GM13977 (cell line): ENCODE measurements at regions not wholly inside any gene's neighbourhood (a gene's known extent, or its start where the extent isn't known, plus 50 kb on each side); places are given as distances from the start of the nearest gene placed in this dataset.

ENCODE experiments used
- DNase-seq: peaks from one replicate; pipeline ENCODE4 v3.0.0; 2012; ENCODE audit warnings: low spot score
- CTCF ChIP-seq: IDR thresholded peaks from 2 replicates; pipeline ENCODE4 v1.5.1; 2012; ENCODE audit warnings: mild to moderate bottlenecking, control low read depth; ENCODE audit not compliant: insufficient read depth; ENCODE audit errors: extremely low read depth, missing control alignments
- in situ Hi-C: fragments of 300-500 bp; cut with MboI; formaldehyde crosslinking; loops from one replicate; pipeline ENCODE4 v1.12.0; 2022; ENCODE audit warnings: low sequenced_read_pairs, low pct_unique_long_range_greater_than_20kb, mixed read lengths, inconsistent platforms; ENCODE audit not compliant: unreplicated experiment

DNA sequence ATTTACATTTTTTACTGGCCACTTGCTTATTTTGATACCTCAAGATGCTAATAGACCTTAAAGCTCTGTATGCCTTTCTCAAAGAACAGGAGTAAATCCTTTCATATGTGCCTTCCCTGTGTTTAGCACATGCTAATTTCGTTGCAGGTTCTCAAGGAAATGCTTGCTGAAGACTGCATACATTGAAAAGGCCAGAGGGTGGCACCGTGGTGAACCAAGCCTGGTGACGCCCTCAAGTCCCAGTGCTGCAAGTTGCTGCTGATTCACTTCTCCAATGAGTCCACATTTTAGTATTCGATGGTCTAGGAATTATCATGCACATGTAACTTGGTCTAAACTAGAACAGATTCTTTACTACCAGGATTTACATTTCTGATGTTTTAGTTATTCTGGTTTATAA lies 94.1 kb downstream of the CLDN17 start:
- no peak for DNase-seq
- in situ Hi-C loops, result no loop called here
- no peak for TF ChIP-seq CTCF

DNA sequence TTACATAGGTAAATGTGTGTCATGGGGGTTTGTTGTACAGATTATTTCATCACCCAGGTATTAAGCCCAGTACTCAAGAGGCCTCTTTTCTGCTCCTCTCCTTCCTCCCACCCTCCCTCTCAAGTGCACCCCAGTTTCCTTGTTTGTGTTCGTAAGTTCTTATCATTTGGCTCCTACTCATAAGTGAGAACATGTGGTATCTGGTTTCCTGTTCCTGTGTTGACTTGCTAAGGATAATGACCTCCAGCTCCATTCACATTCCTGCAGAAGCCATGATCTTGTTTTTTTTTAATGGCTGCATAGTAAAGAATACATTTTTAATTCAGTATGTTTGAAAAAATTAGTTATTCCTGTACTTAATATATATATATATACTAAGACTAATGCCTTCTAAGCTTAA lies 107.7 kb downstream of the CLDN17 start:
- no peak for TF ChIP-seq CTCF
- in situ Hi-C loops, result no loop called here
- DNase-seq, result no peak

GRCh38 chr21:30057108-30057507 lies 109.5 kb downstream of the CLDN17 start:
- no peak for DNase-seq
- no peak for TF ChIP-seq CTCF
- in situ Hi-C loops, result no loop called here

DNA sequence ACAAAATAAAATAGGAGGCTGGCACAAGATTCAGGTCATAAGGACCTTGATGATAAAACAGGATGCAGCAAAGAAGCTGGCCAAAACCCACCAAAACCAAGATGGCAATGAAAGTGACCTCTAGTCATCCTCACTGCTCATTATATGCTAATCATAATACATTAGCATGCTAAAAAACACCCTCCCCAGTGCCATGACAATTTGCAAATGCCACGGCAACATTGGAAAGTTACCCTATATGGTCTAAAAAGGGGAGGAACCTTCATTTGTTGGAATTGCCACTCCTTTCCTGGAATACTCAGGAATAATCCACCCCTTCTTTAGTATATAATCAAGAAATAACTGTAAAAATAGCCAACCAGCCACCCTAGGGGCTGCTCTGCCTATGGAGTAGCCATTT lies 108.8 kb upstream of the GRIK1 start:
- DNase-seq, result no peak
- TF ChIP-seq CTCF, result no peak
- in situ Hi-C loops, result no loop called here

DNA sequence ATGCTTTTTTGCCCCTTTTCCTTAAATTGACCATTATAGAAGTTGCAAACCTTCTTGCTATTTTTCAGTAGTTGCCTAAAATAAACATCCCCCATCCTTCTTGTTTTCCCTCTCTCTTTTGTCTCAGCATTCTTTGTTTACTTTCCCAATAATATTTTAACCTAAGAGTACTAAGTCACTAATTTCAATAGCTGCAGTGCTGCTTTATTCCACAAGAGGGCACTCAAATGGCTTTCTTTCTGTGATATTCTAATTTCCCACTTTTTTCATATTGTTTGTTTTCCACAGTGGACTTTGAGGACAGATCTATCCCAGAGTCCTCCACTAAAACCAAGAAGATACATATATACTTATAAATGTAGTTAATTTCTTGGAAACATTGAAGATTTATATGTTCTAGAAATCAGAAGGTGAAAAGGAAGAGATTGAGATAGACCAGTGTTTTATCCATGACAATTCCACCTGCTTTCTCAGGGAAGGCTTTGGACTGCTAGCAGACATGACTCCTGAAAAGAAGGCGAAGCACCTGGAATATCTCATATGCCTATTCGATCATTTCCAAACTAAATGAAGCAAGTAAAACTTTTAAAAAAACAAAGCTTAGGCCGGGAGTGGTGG lies 104.8 kb upstream of the GRIK1 start:
- peak; percentile 4 for DNase-seq
- in situ Hi-C loops, result no loop called here
- peak; percentile 74 for TF ChIP-seq CTCF

DNA sequence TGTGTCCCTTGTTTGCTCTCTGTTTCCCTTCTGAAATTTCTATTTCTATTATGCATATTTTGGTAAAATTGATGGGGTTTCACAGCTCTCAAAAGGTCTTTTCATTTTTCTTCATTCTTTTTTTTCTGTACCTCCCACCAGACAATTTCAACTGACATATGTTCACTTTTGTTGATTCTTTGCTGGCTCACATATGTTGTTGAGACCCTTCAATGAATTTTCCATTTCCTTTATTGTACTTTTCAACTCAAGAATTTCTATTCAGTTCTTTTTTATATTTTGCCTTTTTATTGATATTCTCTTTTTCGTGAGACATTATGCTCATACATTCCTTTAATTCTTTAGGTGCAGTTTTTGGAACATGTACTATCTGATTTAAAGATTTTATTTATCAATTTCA lies 102.6 kb upstream of the GRIK1 start:
- in situ Hi-C loops, result no loop called here
- DNase-seq, result no peak
- no peak for TF ChIP-seq CTCF

DNA sequence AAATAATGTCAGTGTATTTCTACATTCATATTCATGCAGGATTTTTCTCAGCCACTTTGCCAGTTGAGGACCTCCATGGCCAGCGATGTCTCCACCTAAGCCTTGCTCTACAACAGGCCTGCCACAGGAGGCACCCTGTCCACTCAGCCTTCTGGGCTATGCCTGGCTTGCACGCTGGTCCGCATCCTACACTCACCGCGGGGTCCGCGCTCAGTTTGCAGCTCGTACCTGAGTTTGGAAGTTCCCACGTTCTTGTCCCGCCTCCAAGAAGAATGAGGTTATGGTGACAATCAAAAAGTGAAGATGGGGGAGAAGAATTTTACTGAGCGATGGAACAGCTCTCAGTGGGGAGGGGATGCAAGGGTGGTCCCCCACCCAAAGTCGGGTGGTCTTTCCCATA lies 93.6 kb upstream of the GRIK1 start:
- no peak for TF ChIP-seq CTCF
- in situ Hi-C loops, result no loop called here
- no peak for DNase-seq
